Stomach (tissue), 4 donors: ENCODE measurements at regions not wholly inside any gene's neighbourhood (a gene's known extent, or its start where the extent isn't known, plus 50 kb on each side); places are given as distances from the start of the nearest gene placed in this dataset.

Source experiments
- POLR2A ChIP-seq, 4 donors: fragments of 450-650 bp; IDR thresholded peaks; one replicate each; pipeline ENCODE4 v1.6.1; 2016; ENCODE audit warnings: antibody characterized with exemption in 4 of 4, control low read depth in 2 of 4, mild to moderate bottlenecking in 1 of 4, moderate library complexity in 1 of 4
- POLR2AphosphoS5 ChIP-seq, 3 donors: sonication (generic); formaldehyde crosslinking; IDR thresholded peaks; one replicate each; pipeline ENCODE4 v1.6.1; 2016; ENCODE audit warnings: antibody characterized with exemption in 3 of 3
- TF ChIP-seq, protein P1 (sequence below), 7 experiments: fragments of 450-650 bp in 4 of 7; fragments of 200-600 bp in 3 of 7; sonication (generic) in 3 of 7; IDR thresholded peaks; one replicate each; pipeline ENCODE4 v1.5.1; 2016 to 2019; ENCODE audit warnings: antibody characterized with exemption in 7 of 7, control low read depth in 2 of 7, mild to moderate bottlenecking in 1 of 7

DNA sequence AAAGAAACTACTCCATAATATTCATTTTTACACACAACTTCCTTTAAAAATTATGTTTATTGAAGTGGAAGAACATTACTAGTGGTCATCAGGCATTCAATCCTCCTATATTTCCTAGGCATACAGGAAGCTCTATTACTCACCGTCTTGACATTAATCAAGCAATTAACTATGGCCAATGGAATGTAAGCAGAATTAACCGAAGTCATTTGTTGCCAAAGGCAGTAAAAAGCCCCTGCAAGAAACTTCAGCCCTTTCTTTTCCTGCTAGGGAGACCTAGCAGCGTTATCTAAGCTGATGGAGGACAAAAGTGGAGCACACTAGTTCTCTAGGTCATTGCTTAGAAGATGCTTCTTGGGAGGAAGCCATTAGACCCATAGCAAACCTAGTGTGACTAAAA, 399.6 kb downstream of the KCNH5 start:
- TF ChIP-seq, protein P1, sequence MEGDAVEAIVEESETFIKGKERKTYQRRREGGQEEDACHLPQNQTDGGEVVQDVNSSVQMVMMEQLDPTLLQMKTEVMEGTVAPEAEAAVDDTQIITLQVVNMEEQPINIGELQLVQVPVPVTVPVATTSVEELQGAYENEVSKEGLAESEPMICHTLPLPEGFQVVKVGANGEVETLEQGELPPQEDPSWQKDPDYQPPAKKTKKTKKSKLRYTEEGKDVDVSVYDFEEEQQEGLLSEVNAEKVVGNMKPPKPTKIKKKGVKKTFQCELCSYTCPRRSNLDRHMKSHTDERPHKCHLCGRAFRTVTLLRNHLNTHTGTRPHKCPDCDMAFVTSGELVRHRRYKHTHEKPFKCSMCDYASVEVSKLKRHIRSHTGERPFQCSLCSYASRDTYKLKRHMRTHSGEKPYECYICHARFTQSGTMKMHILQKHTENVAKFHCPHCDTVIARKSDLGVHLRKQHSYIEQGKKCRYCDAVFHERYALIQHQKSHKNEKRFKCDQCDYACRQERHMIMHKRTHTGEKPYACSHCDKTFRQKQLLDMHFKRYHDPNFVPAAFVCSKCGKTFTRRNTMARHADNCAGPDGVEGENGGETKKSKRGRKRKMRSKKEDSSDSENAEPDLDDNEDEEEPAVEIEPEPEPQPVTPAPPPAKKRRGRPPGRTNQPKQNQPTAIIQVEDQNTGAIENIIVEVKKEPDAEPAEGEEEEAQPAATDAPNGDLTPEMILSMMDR (IDR thresholded peaks at IDR 0.05): no peak
- TF ChIP-seq POLR2A (IDR thresholded peaks at IDR 0.05) (no peak), POLR2AphosphoS5 (IDR thresholded peaks at IDR 0.05) (no peak)
